Fibroblast of lung (primary cell): ENCODE measurements at regions not wholly inside any gene's neighbourhood (a gene's known extent, or its start where the extent isn't known, plus 50 kb on each side); places are given as distances from the start of the nearest gene placed in this dataset.

Experiments used
- EZH2 ChIP-seq: IDR thresholded peaks from 2 replicates; pipeline ENCODE4 v1.5.1; 2012; ENCODE audit warnings: low read length, control low read depth, mild to moderate bottlenecking; ENCODE audit errors: missing control alignments
- TF ChIP-seq, protein P1 (sequence below), 2 donors: IDR thresholded peaks in 1 of 2; conservative IDR thresholded peaks in 1 of 2; 1 replicate in 1 of 2; 2 replicates in 1 of 2; pipeline ENCODE4 v1.5.1; 2011 to 2012; ENCODE audit warnings: low read length in 2 of 2, control low read depth in 1 of 2, inconsistent platforms in 1 of 2, low read depth in 1 of 2, mild to moderate bottlenecking in 1 of 2

DNA sequence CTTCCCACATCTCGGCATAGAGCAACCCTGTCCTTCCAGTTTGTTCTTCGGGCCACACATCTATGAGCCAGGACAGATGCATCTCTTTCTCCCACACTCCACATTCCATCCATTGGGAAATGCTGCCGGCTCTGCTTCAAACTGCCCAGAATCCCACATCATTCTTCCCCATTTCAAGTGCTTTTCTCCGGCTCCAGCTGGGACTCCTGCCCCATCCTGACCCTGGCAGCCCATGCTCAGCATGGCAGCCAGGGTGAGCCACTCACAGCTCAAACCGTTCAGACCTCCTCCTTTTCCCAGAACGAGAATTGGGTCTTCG, 132.8 kb upstream of the SDK2 start:
- TF ChIP-seq, protein P1, sequence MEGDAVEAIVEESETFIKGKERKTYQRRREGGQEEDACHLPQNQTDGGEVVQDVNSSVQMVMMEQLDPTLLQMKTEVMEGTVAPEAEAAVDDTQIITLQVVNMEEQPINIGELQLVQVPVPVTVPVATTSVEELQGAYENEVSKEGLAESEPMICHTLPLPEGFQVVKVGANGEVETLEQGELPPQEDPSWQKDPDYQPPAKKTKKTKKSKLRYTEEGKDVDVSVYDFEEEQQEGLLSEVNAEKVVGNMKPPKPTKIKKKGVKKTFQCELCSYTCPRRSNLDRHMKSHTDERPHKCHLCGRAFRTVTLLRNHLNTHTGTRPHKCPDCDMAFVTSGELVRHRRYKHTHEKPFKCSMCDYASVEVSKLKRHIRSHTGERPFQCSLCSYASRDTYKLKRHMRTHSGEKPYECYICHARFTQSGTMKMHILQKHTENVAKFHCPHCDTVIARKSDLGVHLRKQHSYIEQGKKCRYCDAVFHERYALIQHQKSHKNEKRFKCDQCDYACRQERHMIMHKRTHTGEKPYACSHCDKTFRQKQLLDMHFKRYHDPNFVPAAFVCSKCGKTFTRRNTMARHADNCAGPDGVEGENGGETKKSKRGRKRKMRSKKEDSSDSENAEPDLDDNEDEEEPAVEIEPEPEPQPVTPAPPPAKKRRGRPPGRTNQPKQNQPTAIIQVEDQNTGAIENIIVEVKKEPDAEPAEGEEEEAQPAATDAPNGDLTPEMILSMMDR (conservative IDR thresholded peaks at IDR 0.05 in 1 of 2, IDR thresholded peaks at IDR 0.05 in 1 of 2; ENCODE audit: low read depth in 1 of 2, low read length in 2 of 2) = no peak
- TF ChIP-seq EZH2 = no peak
